MG63 (cell line): ENCODE measurements at regions not wholly inside any gene's neighbourhood (a gene's known extent, or its start where the extent isn't known, plus 50 kb on each side); places are given as distances from the start of the nearest gene placed in this dataset.
"Not testable (repeated sequence)": the region's sequence is repeated elsewhere in the genome, so short reads cannot be mapped to it uniquely, and the experiment has no call there.

Experiments used
- DNase-seq: peaks from one replicate; pipeline ENCODE4 v3.0.0-alpha.2; 2020
- H3K27me3 ChIP-seq: fragments of 250-450 bp; sonication (Bioruptor Pico); 2 replicates; pipeline ENCODE4 v1.5.1; 2020; ENCODE audit warnings: mild to moderate bottlenecking, moderate library complexity
- H3K36me3 ChIP-seq: fragments of 250-450 bp; sonication (Bioruptor Pico); 2 replicates; pipeline ENCODE4 v1.5.1; 2020; ENCODE audit warnings: mild to moderate bottlenecking, moderate library complexity
- H3K4me3 ChIP-seq: fragments of 250-450 bp; sonication (Bioruptor Pico); 2 replicates; pipeline ENCODE4 v1.5.1; 2020; ENCODE audit warnings: mild to moderate bottlenecking, moderate library complexity
- H3K9me3 ChIP-seq: fragments of 250-450 bp; sonication (Bioruptor Pico); 2 replicates; pipeline ENCODE4 v1.5.1; 2020; ENCODE audit warnings: mild to moderate bottlenecking, moderate library complexity

DNA sequence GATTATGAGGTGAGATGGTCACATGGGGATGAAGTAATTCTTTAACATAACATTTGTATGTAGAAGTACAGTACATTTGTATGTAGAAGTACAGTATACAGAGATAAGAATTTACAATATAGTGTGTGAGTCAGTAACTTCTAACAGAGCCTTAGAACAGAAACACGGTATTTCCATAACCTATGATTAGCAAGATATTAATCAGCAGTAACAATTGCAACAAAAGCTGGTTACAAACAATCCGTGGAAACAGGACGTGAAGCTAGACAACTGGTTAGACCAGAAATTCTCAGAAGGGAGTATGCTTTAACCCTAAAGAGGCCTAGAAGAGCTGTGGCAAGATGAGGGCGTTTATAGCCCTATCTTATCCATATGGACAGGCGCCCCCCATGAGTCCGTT lies 122.0 kb upstream of the CLDN10 start:
- DNase-seq, H3K9me3 ChIP-seq, H3K4me3 ChIP-seq, H3K27me3 ChIP-seq, H3K36me3 ChIP-seq: not testable (repeated sequence)

DNA sequence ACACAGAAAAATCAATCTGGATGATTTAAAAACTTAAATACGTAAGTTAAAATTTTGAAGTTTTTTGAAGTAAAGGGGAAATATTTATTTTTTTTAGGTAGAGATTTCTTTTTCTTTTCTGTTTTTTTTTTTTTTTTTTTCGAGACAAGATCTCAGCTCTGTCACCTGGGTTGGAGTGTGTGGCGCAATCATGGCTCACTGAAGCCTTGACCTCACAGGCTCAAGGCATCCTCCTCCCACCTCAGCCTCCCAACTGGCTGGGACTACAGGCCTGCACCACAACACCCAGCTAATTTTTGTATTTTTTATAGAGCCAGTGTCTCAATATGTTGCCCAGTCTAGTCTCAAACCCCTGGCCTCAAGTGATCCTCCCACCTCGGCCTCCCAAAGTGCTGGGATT lies 120.4 kb upstream of the CLDN10 start:
- no peak for DNase-seq
- Histone ChIP-seq H3K27me3 (peaks cover 5% of the 10 kb centered on the region; the same call in 1 of the 2 replicates), H3K9me3 (no peaks in the 10 kb centered on the region), H3K36me3 (no peaks in the 10 kb centered on the region), H3K4me3 (no peak overlapping the region)

DNA sequence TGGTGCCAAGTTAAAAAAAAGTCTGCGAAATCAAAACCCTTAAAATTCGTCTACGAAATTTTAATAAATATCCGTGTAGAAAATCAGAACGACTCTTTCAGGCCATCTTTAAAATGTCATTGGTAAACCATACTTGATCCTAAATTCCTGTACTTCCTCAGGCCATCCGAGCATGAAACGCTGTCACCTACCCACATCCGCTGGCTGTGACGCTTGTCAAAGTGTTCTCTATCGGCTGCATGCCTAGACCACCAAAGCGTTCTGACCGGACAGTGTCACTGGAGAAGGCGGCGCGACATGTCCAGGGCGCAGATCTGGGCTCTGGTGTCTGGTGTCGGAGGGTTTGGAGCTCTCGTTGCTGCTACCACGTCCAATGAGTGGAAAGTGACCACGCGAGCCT lies 119.0 kb upstream of the CLDN10 start:
- Histone ChIP-seq H3K4me3 (no peak overlapping the region), H3K36me3 (no peaks in the 10 kb centered on the region), H3K27me3 (peaks cover 5% of the 10 kb centered on the region; the same call in 1 of the 2 replicates), H3K9me3 (no peaks in the 10 kb centered on the region)
- DNase-seq: no peak

DNA sequence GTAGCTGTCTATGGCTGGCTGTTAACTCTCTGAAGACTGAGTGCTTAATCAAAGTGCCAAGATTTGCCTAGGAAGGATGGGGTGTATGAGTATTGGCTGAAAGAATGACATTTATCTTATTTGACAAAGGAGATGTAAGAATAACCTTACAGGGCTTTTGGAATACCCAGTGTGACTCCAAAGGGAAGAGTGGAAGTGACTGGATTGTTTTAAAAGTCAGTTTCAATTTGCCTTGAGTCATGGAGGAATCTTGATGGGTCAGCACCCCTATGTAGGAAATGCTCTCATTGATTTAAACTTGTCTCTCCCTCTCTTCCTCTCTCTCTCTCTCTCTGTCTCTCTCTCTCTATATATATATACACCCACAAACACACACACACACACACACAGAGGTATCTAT lies 118.4 kb upstream of the CLDN10 start:
- H3K4me3 ChIP-seq: no peak overlapping the region
- peaks cover 1% of the 10 kb centered on the region; the same call in 1 of the 2 replicates for H3K27me3 ChIP-seq
- no peak for DNase-seq
- H3K9me3 ChIP-seq: no peaks in the 10 kb centered on the region
- no peaks in the 10 kb centered on the region for H3K36me3 ChIP-seq

DNA sequence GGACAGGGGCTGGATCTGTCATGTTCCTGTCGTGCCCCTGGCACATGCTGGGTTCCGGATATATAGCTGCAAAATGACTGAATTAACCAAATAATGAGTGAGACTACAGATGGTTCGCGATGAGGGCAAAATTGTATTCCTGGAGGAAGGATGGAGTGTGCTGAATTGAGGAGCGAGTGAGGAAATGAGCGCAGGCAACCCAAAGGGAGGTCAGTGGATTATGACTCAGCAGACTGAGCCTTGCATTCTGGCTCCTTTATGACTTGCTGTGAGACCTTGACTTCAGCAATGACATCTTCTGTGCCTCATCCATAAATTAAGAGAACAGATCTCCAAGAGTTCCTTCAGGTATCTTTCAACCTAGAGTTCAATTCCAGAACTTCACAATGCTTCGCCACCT lies 115.0 kb upstream of the CLDN10 start:
- Histone ChIP-seq H3K4me3 (no peak overlapping the region), H3K27me3 (no peaks in the 10 kb centered on the region; the same call in 1 of the 2 replicates), H3K36me3 (no peaks in the 10 kb centered on the region), H3K9me3 (no peaks in the 10 kb centered on the region)
- DNase-seq: no peak

DNA sequence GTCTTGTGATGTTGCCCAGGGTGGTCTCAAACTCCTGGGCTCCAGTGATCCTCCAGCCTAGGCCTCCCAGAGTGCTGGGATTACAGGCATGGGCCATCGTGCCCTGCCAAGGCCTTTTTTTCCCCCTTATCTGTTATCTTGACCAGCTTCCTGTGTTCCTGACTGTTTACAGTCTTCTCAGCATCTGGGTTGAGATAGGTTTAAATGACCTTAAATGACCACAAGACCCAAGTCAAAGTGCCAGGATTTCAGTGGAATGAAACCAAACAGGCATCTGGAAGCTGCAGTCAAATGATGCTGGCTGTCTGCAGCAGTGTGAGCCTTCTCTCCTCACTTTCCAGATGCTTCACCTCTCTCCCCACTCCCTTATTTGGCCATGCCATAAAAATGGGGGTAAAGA lies 114.2 kb upstream of the CLDN10 start:
- Histone ChIP-seq H3K36me3 (no peaks in the 10 kb centered on the region), H3K4me3 (no peak overlapping the region), H3K9me3 (no peaks in the 10 kb centered on the region), H3K27me3 (peaks cover 4% of the 10 kb centered on the region; the same call in 1 of the 2 replicates)
- DNase-seq: no peak

DNA sequence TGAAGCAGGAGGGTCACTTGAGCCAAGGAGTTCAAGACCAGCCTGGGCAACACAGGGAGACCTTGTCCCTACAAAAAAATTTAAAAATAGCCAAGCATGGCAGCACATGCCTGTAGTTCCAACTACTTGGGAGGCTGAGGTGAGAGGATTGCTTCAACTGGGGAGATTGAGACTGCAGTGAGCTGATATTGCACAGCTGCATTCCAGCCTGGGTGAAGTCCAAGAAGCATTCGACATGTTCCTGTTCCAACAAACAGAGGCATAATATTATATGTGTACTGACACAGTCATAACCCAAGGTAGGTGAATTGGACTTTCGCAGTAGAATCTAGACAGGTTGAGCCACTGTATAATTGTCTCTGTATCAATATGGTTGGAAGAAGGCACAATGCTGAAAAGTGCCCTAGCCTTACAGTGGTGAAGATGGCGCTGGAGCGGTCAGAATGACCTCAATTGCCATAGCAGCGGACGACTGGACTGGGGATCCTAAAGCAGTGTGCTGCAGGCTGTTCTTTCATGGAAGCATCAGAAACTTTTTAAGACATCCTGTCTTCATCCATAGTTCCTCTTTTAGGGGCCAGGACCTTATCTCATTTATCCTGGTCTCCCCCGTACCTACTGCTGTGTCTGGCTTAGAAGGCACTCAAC lies 112.0 kb upstream of the CLDN10 start:
- Histone ChIP-seq H3K27me3 (peaks cover 4% of the 10 kb centered on the region; the same call in 1 of the 2 replicates), H3K4me3 (no peak overlapping the region), H3K36me3 (no peaks in the 10 kb centered on the region), H3K9me3 (no peaks in the 10 kb centered on the region)
- DNase-seq: no peak

DNA sequence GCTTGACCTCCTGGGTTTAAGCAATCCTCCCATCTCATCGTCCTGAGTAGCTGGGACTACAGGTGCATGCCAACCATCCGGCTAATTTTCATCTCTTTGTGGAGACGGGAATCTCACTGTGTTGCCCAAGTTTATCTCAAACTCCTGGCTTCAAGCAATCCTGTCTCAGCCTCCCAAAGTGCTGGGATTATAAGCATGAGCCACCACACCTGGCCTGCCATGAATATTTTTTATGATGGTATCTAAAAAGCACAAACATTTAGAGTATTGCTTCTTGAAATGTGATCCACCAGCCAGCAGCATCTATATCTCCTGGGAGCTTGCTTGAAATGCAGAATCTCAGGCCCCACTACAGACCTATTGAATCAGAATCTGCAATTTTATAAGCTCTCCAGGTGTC lies 111.2 kb upstream of the CLDN10 start:
- Histone ChIP-seq H3K27me3 (peaks cover 4% of the 10 kb centered on the region; the same call in 1 of the 2 replicates), H3K36me3 (no peaks in the 10 kb centered on the region), H3K4me3 (no peak overlapping the region), H3K9me3 (no peaks in the 10 kb centered on the region)
- DNase-seq: no peak

DNA sequence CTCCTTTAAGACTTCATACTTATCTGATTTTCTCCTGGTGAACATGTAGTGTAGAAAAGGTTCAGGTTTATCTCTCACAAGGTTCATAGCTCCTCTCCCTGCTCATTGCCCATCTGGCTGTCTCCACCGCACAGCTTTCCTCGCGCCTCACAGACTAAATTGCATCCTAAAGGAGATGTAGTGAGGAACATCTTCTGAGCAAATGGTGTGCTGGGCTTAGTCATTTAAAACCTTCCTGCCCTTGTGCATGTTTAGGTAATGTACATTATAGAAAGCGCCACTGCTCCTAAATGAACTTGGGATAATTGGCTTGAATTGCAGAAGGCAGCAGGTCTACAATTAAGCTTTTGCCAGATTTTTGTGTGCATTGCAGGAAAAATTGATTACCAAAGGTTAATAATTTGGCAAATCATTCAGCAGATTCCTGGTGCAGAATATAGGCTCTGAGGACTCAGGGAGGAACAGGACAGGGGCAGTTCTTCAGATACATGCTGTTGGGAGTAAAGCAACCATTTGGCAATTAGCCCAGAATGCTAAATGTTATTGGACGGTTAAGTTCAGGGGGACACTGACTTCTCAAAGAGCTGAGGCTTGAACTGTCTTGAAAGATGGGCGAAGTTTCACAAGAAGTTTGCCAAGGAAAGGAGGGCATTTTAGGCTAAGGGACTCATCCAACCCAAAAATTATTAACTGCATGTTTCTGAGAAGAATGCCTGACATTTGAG lies 108.4 kb upstream of the CLDN10 start:
- no peak overlapping the region for H3K4me3 ChIP-seq
- no peak for DNase-seq
- no peaks in the 10 kb centered on the region for H3K36me3 ChIP-seq
- no peaks in the 10 kb centered on the region for H3K9me3 ChIP-seq
- peaks cover 4% of the 10 kb centered on the region; the same call in 1 of the 2 replicates for H3K27me3 ChIP-seq

DNA sequence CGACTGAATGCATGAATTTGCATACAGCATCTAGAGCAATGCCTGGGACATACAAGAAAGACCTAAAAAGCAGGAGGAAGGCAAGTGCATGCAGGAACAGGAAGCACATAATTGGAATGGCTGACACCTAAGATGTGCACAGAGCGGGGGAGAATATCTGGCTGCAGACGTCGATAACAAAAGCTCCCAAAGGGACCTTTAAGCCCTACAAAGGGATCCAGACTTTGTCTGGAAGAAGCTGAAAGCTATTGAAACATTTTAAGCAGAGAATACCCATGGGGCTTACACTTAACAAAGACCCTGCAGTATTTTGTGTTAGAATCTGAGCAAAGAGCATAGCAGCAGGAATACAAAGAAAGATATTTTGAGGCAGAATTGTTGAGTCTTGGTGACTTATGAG lies 107.4 kb upstream of the CLDN10 start:
- Histone ChIP-seq H3K9me3 (no peaks in the 10 kb centered on the region), H3K36me3 (no peaks in the 10 kb centered on the region), H3K27me3 (peaks cover 7% of the 10 kb centered on the region; the same call in 1 of the 2 replicates), H3K4me3 (no peak overlapping the region)
- no peak for DNase-seq

DNA sequence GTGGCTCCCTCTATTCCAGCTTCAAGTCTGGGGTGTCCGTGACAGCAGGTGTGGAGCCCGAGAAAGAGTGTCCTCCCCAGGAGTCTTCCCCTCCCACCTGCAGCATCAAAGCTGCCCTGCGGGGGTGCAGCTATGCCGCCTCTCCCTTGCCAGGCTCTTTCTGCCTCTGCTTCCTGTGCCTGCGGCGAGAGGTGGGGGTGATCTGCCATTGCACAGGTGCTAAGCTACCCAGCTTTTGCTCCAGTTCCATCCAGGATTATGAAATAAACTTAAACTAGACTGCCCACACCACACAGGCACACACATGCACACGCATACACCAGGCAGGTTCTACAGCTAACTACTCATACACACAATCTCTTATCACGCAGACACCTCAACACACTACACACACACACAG lies 104.7 kb upstream of the CLDN10 start:
- no peaks in the 10 kb centered on the region for H3K9me3 ChIP-seq
- no peak overlapping the region for H3K4me3 ChIP-seq
- no peak for DNase-seq
- peaks cover 6% of the 10 kb centered on the region; the same call in 1 of the 2 replicates for H3K27me3 ChIP-seq
- no peaks in the 10 kb centered on the region for H3K36me3 ChIP-seq

DNA sequence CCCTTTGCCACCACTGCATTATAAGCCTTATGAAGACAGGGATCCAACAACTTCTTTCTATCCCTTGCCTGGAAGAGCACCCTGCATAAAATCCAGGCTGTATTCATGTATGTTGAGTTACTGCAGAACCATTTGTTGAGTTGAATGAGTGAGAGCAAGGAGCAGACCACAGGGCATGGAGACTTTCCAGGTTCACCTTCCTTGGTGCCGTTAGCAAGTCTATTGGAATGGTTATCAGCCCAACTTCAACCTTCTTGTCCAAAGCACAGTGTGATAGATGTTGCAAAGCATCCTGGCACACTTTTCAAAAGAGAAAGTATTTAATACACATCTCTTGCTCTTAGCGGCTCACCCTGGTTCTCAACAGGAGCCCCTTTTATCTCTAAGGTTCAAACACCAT lies 100.9 kb upstream of the CLDN10 start:
- DNase-seq: no peak

DNA sequence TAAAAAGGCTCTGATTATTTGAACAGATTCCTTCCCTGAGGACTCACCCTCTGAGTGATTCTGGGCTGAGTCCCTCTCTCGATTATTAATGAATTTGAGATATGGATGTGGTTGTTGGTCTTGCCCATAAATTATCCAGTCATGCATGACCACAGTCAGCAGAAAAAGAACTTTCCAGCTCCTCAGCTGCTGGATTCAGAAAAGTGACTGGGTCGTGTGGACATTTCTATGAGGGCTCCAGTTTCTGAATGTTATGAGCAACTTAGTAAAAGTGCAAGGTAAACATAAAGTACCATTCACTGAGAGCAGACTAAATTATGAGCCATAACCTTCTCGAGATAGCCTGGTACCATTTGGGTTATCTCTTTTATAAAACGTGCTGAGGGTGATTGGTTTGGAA lies 100.1 kb upstream of the CLDN10 start:
- no peak for DNase-seq
- Histone ChIP-seq H3K36me3 (no peaks in the 10 kb centered on the region), H3K4me3 (no peak overlapping the region), H3K9me3 (no peaks in the 10 kb centered on the region), H3K27me3 (0 out of 2 replicates have a peak, but pooled peaks cover 3% of the 10 kb centered on the region)

More for the DNA sequence above, 100.9 kb upstream of the CLDN10 start:
- no peaks in the 10 kb centered on the region for H3K36me3 ChIP-seq
- H3K9me3 ChIP-seq: no peaks in the 10 kb centered on the region
- H3K27me3 ChIP-seq: 0 out of 2 replicates have a peak, but pooled peaks cover 3% of the 10 kb centered on the region
- H3K4me3 ChIP-seq: no peak overlapping the region

DNA sequence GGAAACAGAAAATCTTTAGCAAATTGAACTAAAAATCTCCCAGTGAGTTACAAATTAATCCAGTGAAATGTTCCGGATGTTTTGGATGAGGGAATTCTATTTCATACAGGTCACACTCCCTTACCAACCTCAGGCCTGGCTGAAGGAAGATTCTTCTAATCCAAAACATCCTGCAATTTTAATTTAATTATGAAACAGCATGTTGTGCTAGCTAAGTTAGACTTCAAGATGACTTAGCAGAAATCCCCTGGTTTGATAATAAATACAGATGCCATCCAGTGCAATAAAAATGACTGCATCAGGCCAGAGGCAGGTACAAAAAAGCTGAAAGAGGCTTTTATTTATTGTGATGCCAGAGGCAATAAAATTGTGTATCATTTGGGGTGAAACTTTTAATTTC lies 96.7 kb upstream of the CLDN10 start:
- Histone ChIP-seq H3K36me3 (no peaks in the 10 kb centered on the region), H3K9me3 (no peaks in the 10 kb centered on the region), H3K27me3 (no peaks in the 10 kb centered on the region), H3K4me3 (no peak overlapping the region)
- DNase-seq: no peak

DNA sequence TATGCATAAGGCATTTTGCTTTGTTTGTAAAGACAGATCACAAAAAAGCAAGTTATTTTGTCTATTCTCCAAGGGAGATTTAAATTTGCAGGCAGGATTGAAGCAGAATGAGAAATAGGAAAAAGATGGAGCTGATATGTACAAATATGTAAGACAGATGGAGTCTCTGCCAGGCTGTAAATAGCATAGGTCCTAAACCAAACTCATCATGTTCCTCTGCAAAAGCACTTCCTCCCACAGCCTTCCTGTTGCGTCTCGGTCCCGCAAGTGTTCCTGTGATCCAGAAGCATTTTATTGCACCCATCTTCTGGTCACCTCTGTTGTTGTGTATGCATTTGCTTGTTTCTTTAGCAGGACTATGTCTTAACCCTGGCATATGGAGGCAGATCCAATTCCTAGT lies 95.7 kb upstream of the CLDN10 start:
- Histone ChIP-seq H3K27me3 (no peaks in the 10 kb centered on the region), H3K36me3 (no peaks in the 10 kb centered on the region), H3K4me3 (no peak overlapping the region), H3K9me3 (no peaks in the 10 kb centered on the region)
- DNase-seq: no peak

DNA sequence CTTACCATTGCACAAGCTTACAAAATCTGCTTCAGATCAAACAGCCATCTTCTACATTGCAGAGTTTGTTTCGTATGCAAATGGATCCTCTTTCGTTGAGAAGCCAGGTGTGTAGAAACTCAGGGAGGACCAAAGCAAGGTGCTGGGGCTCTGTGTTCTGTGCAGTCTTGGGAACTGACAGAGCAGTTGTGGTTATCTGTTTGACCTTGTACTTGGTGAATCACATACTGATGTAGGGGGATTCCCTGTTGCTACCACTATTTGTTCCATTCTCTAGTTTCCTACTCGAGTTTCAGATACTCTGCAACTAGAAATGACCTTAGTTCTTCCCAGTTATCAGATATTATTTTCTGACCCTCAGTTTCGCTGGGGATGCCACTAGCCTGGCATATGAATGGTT lies 95.2 kb upstream of the CLDN10 start:
- Histone ChIP-seq H3K27me3 (no peaks in the 10 kb centered on the region), H3K9me3 (no peaks in the 10 kb centered on the region), H3K36me3 (no peaks in the 10 kb centered on the region), H3K4me3 (no peak overlapping the region)
- no peak for DNase-seq

DNA sequence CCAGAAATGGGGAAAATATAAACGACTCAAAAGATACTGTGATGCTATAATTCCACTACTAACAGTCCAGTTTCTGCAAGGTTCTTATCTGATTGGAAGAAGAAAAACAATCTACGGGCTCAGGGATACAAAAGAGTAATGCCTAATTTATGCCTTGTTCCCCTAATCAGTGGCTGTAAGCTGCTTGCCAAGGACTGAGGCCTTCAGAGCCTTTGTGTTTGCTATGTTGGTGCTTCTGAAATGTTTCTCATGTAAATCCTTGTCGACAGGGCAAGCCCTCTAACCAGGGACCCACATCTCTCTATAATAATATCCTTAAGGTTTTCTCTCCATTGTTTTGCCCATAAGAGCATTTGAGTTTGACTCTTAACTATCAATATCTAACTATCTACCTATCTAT lies 89.7 kb upstream of the CLDN10 start:
- DNase-seq: no peak
- Histone ChIP-seq H3K4me3 (no peak overlapping the region), H3K36me3 (no peaks in the 10 kb centered on the region), H3K9me3 (no peaks in the 10 kb centered on the region), H3K27me3 (no peaks in the 10 kb centered on the region)

DNA sequence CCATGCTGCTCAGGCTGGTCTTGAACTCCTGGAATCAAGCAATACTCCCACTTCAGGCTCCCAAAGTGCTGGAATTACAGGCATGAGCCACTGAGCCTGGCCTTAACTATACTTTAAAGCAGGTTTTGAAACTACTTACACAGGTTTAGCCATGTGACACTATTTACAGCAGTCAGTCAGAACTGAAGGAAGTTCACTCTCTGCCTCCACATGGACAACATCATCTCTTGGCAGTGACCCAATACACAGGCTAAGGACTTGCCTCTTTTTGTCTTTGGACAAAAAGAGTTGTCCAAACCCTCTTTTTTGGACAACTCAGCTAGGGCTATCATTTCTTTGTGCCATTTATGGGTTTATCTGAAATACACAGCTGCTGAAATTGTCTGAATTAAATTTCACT lies 89.0 kb upstream of the CLDN10 start:
- no peaks in the 10 kb centered on the region for H3K36me3 ChIP-seq
- H3K27me3 ChIP-seq: no peaks in the 10 kb centered on the region
- H3K9me3 ChIP-seq: no peaks in the 10 kb centered on the region
- no peak for DNase-seq
- no peak overlapping the region for H3K4me3 ChIP-seq
